Activated CD4-positive, alpha-beta memory T cell treated with anti-CD3 and anti-CD28 coated beads for 36 hours (primary cell): ENCODE measurements at regions not wholly inside any gene's neighbourhood (a gene's known extent, or its start where the extent isn't known, plus 50 kb on each side); places are given as distances from the start of the nearest gene placed in this dataset.
"Not testable (repeated sequence)": the region's sequence is repeated elsewhere in the genome, so short reads cannot be mapped to it uniquely, and the experiment has no call there.

ENCODE experiments used
- CTCF ChIA-PET: fragments of 350-600 bp; sonication (Branson Sonifier 250); formaldehyde crosslinking; loops from one replicate; lab custom pipeline; 2021; ENCODE audit warnings: antibody characterized with exemption, inconsistent platforms; lab: Charles Lee
- POLR2A ChIA-PET: fragments of 350-600 bp; sonication (Branson Sonifier 250); formaldehyde crosslinking; loops from one replicate; lab custom pipeline; 2021; ENCODE audit warnings: antibody characterized with exemption; lab: Charles Lee
- DNase-seq: peaks from one replicate; pipeline ENCODE4 v3.0.0-alpha.2; 2020
- H3K27ac Mint-ChIP-seq: one replicate; pipeline ENCODE4 v1.8.0; 2021; ENCODE audit warnings: mixed read lengths
- H3K27me3 Mint-ChIP-seq: one replicate; pipeline ENCODE4 v1.8.0; 2021; ENCODE audit warnings: mixed read lengths
- H3K36me3 Mint-ChIP-seq: one replicate; pipeline ENCODE4 v1.8.0; 2021; ENCODE audit warnings: mixed read lengths
- H3K4me1 Mint-ChIP-seq: one replicate; pipeline ENCODE4 v1.8.0; 2021; ENCODE audit warnings: low read depth, mixed read lengths
- H3K4me3 Mint-ChIP-seq: one replicate; pipeline ENCODE4 v1.8.0; 2021; ENCODE audit warnings: mild to moderate bottlenecking, mixed read lengths
- H3K9me3 Mint-ChIP-seq: one replicate; pipeline ENCODE4 v1.8.0; 2021; ENCODE audit warnings: mixed read lengths
- intact Hi-C: fragments of 100-400 bp; cut with micrococcal nuclease; formaldehyde crosslinking; loops from one replicate; pipeline ENCODE4 v1.15.1; 2023

DNA sequence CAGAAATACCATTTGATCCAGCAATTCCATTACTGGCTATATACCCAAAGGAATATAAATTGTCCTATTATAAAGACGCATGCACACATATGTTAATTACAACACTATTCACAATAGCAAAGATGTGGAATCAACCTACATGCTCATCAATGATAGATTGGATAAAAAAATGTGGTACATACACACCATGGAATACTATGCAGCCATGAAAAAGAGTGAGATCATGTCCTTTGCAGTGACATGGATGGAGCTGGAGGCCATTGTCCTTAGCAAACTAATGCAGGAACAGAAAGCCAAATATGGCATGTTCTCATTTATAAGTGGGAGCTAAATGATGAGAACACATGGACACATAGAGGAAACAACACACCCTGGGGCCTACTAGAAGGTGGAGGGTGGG, 78.3 kb upstream of the EED start:
- H3K9me3 Mint-ChIP-seq, H3K27ac Mint-ChIP-seq, H3K4me1 Mint-ChIP-seq, H3K4me3 Mint-ChIP-seq, DNase-seq, intact Hi-C loops, H3K27me3 Mint-ChIP-seq, H3K36me3 Mint-ChIP-seq: not testable (repeated sequence)
- CTCF ChIA-PET: interaction anchor here (1.0 kb wide), 1 partner anchor 125 kb away, joined by 3 read pairs; no protein-coding TSS in a partner anchor
- POLR2A ChIA-PET: interaction anchor here (1.1 kb wide), 1 partner anchor 78 kb away, joined by 4 read pairs; the partner anchor contains the start of gene EED

DNA sequence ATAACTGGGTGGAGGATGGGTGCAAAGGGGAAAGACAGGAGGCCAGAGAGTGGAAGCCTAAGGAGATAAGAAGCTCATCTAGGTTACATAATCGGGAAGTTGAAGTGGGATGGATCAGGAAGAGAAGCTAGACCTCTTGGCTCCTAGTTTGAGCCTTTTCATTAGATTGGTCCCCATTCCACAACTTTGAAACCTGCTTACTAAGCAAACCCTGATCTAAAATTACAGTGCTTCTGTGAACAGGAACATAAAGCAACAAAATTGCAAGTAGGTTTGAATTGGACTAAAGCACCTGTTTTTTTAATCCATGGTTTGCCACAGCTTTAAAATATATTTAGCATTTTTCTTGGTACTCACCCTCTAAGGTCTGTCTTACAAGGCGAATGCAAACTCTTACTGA, 80.4 kb upstream of the EED start:
- no peak for DNase-seq
- POLR2A ChIA-PET: interaction anchor here (0.6 to 0.9 kb wide), 2 partner anchors 9 to 116 kb away, joined by 4 read pairs; no protein-coding TSS in a partner anchor
- H3K27ac Mint-ChIP-seq: no peak overlapping the region
- no peaks in the 10 kb centered on the region for H3K36me3 Mint-ChIP-seq
- CTCF ChIA-PET: interaction anchor here (1.4 kb wide), 1 partner anchor 30 kb away, joined by 6 read pairs; no protein-coding TSS in a partner anchor
- no peaks in the 10 kb centered on the region for H3K4me1 Mint-ChIP-seq
- no peak overlapping the region for H3K4me3 Mint-ChIP-seq
- intact Hi-C loops: no loop called here
- H3K27me3 Mint-ChIP-seq: no peaks in the 10 kb centered on the region
- no peaks in the 10 kb centered on the region for H3K9me3 Mint-ChIP-seq

DNA sequence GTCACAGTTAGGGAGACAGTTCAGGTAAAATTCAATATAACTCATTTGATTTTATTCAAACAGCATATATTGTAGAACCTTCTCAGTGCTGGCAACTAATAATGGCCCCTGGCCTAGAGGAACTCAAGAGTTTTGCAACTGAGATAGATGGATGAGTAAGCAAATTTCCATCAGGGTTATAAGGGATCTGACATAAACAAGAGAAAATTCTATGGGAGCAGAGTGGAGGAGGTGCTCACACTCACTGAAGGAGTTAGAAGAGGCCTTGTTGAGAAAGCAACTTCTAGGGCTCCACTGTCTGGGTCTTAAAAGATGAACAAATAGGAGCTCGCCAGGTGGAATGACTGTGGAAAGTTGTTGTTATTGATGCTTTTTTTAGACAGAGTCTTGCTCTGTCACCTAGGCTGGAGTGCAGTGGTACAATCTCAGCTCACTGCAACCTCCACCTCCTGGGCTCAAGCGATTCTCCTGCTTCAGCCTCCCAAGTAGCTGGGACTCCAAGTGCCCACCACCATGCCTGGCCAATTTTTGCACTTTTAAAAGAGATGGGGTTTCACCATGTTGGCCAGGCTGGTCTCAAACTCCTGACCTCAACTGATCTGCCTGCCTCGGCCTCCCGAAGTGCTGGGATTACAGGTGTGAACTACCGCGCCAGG, 81.2 kb upstream of the EED start:
- H3K36me3 Mint-ChIP-seq, intact Hi-C loops, POLR2A ChIA-PET, H3K4me1 Mint-ChIP-seq, H3K9me3 Mint-ChIP-seq, H3K27me3 Mint-ChIP-seq, DNase-seq, H3K27ac Mint-ChIP-seq, H3K4me3 Mint-ChIP-seq: not testable (repeated sequence)
- CTCF ChIA-PET: interaction anchor here (1.4 kb wide), 1 partner anchor 30 kb away, joined by 6 read pairs; no protein-coding TSS in a partner anchor

DNA sequence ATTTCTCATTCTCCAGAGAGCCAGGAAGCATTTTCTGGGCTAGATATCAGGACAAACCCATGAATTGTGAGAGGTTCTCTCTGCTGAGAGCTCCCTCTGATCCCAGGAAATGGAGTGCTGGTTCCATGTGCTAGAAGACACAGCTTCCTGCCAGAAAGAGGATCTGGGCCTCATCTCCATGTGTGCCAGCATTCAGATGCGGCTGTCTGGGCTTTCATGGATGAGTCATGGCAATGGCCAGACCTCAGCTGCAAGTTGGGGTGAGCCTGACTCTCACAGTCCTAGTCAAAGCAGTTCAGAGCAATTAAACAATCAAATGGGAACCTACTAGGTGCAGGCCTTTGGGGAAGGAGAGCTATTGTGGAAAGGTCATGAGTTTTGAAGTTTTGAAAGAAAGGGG, 82.3 kb upstream of the EED start:
- ChIA-PET POLR2A (no interaction called here), CTCF (interaction anchor here (0.8 kb wide), 2 partner anchors 31 to 69 kb away, joined by 3 read pairs; no protein-coding TSS in a partner anchor)
- Mint-ChIP-seq H3K36me3 (no peaks in the 10 kb centered on the region), H3K27ac (no peak overlapping the region), H3K4me3 (no peak overlapping the region), H3K4me1 (peaks cover 4% of the 10 kb centered on the region), H3K27me3 (no peaks in the 10 kb centered on the region), H3K9me3 (no peaks in the 10 kb centered on the region)
- DNase-seq: no peak
- intact Hi-C loops: no loop called here

DNA sequence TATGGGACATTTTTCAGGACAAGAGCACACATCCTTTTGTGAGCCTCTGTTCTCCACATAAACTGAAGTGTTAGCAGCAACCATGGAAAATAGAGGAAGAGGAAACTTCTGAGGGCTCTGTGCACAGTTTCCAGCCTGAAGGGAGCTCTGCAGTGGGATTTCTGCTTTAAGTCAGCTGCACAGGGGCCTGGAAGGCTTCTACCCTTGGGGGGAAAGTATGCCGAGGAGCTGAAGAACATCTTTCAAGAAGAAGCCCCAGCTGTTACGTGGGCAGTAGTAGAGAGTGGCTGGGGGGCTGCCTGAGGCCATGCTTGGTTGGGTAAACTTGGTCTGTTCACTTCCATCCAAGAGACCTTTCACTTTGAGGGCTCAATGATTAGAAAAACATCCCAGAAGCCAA, 82.7 kb upstream of the EED start:
- H3K36me3 Mint-ChIP-seq: no peaks in the 10 kb centered on the region
- ChIA-PET POLR2A (no interaction called here), CTCF (interaction anchor here (0.8 kb wide), 2 partner anchors 32 to 68 kb away, joined by 3 read pairs; no protein-coding TSS in a partner anchor)

DNA sequence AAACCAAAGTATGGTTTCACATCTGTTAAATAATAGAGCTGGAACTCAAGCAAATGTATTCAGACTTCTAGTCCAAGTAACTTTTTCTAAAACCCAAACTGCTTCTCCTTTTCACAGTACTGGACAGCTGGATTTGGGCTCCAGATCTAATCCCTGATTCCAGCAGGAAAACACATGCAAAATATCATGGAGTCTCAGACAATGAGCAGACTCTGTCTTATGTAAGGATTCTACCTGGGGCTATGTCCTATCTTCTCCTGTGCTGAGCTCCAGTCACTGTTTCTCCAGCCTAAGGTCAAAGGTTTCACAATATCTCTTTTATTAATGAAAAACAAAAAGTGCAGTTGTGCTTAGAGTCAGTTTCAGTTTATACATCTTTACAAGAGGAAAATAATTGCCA, 83.2 kb upstream of the EED start:
- Mint-ChIP-seq H3K4me3 (no peak overlapping the region), H3K27me3 (no peaks in the 10 kb centered on the region), H3K27ac (no peak overlapping the region), H3K9me3 (no peaks in the 10 kb centered on the region), H3K36me3 (no peaks in the 10 kb centered on the region), H3K4me1 (peaks cover 4% of the 10 kb centered on the region)
- intact Hi-C loops: no loop called here
- no peak for DNase-seq
- POLR2A ChIA-PET: no interaction called here
- CTCF ChIA-PET: interaction anchor here (0.9 kb wide), 1 partner anchor 28 kb away, joined by 3 read pairs; no protein-coding TSS in a partner anchor

More for the DNA sequence above, 82.7 kb upstream of the EED start:
- Mint-ChIP-seq H3K9me3 (no peaks in the 10 kb centered on the region), H3K27ac (no peak overlapping the region), H3K4me1 (peaks cover 4% of the 10 kb centered on the region), H3K27me3 (no peaks in the 10 kb centered on the region), H3K4me3 (no peak overlapping the region)
- intact Hi-C loops: no loop called here
- DNase-seq: no peak

DNA sequence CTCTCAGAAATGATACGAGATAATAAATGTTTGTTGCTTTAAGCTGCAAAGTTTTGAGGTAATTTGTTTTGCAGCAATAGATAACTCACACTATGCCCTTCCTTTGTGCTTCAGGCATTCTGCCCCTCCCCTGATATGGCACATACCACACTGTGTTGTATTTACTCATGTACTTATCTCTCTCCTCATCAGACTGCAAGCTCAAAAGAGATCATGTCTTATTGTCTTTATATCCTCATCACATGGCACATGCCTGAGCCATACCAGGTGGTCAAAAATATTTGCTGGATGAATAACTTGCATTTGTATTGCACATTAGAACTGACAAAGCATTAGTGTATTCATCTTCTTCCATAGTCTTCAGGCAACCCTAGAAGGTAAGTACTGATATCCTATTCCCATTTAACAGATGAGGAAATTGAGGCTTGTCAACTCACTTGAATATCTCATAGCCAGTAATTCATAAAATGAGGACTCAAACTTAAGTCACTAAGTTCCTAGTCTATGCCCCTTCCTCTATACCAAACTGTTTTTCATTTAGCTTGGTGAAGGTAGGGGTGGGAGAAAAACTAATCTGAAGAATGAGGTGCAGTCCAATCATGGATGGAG, 83.9 kb upstream of the EED start:
- POLR2A ChIA-PET: no interaction called here
- no peaks in the 10 kb centered on the region for H3K27me3 Mint-ChIP-seq
- H3K36me3 Mint-ChIP-seq: no peaks in the 10 kb centered on the region
- CTCF ChIA-PET: interaction anchor here (0.9 to 1.0 kb wide), 2 partner anchors 27 to 45 kb away, joined by 3 read pairs; no protein-coding TSS in a partner anchor
- DNase-seq: no peak
- H3K4me1 Mint-ChIP-seq: peaks cover 4% of the 10 kb centered on the region
- H3K9me3 Mint-ChIP-seq: no peaks in the 10 kb centered on the region
- H3K27ac Mint-ChIP-seq: no peak overlapping the region
- intact Hi-C loops: no loop called here
- H3K4me3 Mint-ChIP-seq: no peak overlapping the region

DNA sequence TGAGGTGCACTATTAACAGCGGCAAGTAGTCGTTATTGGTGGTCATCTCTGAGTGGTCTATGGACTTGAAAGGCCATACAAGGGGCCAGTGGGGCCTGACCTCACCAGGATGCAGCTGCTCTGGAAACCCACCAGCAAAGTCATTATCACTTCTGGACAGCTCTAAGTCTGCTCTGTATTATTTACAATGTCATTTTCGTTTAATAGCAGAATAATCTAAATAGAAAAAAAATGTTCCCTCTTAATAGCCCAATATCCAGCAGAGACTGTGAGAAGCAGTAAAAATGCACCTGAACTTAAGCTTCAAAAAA, 85.0 kb upstream of the EED start:
- no peaks in the 10 kb centered on the region for H3K27me3 Mint-ChIP-seq
- no peaks in the 10 kb centered on the region for H3K9me3 Mint-ChIP-seq
- no peak overlapping the region for H3K27ac Mint-ChIP-seq
- POLR2A ChIA-PET: no interaction called here
- CTCF ChIA-PET: no interaction called here
- no peak overlapping the region for H3K4me3 Mint-ChIP-seq
- peaks cover 4% of the 10 kb centered on the region for H3K4me1 Mint-ChIP-seq
- H3K36me3 Mint-ChIP-seq: no peaks in the 10 kb centered on the region
- intact Hi-C loops: no loop called here
- no peak for DNase-seq

DNA sequence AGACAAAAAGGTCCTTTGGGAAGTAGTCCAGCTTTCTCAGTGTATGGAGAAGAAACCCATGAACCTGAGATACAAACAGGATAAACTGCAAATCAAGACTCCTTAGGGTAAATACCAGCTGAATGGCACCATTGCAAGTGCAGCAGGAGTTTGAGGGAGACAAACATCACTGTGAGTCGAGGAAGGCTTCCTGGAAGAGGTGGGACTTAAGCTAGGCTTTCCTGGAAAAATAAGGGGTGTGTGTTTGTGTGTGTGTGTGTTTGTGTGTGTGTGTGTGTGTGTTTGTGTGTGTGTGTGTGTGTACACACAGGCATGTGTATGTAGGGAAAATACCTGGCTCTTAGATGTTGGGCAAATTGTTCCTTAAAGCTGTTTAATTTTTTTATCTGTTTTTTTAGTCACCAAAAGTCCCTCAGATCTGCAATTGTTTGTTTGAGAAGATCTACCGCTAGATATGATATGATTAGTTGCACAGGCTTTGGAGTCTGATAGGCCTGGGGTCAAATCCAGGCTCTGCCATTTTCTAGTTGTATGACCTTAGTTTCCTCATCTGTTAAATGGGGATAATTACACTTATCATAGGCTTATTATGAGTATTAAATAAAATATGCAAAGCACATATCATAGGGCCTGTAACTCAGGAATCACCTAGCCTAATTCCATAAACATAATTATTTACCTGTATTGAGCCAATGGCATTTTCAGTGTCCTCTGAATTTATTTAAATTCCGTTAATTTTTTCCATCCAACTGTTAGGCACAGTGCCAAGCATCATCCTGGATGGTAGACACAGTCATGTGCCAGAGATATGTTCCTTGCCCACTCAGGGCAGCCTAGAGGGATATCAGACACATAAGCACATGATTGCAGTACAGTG, 85.6 kb upstream of the EED start:
- intact Hi-C loops: no loop called here
- ChIA-PET CTCF (no interaction called here), POLR2A (no interaction called here)
- Mint-ChIP-seq H3K9me3 (no peaks in the 10 kb centered on the region), H3K4me1 (peaks cover 4% of the 10 kb centered on the region), H3K27ac (no peak overlapping the region), H3K27me3 (no peaks in the 10 kb centered on the region), H3K36me3 (no peaks in the 10 kb centered on the region), H3K4me3 (no peak overlapping the region)
- DNase-seq: no peak

DNA sequence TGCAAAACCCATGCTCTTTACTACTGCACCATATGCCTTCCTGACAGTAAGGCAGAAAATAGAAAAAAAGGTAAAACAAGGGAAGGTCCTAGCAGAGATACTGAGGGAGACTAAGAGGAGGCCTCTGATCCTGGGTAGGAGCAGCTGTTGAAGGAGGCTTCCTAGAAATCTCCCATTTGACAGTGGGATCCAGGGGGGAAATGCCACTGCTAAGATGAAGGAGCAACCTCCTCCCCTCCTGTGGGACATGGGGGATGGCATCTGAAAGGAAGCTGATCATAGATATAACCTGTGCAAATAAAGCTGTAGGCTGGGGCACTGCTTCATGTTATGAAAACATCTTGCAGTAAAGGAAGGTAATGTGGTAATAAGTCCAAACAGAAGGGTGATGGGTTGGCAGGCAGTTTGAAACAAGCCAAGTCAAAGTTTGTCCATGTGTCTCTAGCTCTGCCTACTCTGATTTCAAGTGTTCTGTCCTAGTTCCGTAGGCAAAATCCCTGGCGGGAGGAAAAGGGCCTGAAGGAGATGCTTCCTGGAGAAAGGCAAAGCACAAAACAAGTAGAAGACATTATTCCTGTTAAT, 86.7 kb upstream of the EED start:
- Mint-ChIP-seq H3K4me1 (peaks cover 4% of the 10 kb centered on the region), H3K4me3 (no peak overlapping the region), H3K27ac (no peak overlapping the region), H3K36me3 (no peaks in the 10 kb centered on the region), H3K9me3 (no peaks in the 10 kb centered on the region), H3K27me3 (no peaks in the 10 kb centered on the region)
- POLR2A ChIA-PET: no interaction called here
- intact Hi-C loops: no loop called here
- CTCF ChIA-PET: no interaction called here
- no peak for DNase-seq

DNA sequence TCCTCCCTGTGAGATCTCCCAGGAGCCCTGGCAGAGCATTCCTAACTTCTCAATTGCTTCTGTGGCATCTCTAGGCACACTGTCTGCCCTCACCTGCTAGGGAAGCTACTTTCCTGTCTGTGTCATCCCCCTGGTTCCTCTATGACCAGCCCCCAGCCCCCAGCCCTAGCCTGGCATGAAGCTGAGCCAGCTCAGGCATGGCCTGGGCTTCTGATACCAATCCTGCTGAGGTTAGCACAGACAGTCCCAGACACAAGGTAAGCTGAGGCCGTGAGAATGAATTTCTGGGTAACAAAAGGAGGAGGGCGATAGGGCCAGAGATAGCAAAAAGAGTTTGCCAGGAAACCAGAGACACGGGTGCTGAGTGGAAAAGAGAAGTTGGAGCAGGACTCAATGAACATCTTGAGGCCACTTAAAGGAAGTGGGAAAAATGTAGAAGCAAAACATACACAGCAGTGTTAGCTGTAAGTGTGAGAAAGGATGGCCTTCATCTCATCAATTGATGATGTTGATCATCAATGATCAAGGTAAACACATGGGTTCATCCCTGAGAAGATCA, 87.6 kb upstream of the PICALM start:
- ChIA-PET POLR2A (no interaction called here), CTCF (no interaction called here)
- H3K9me3 Mint-ChIP-seq: no peaks in the 10 kb centered on the region
- no peak overlapping the region for H3K27ac Mint-ChIP-seq
- H3K27me3 Mint-ChIP-seq: no peaks in the 10 kb centered on the region
- DNase-seq: no peak
- intact Hi-C loops: no loop called here
- H3K36me3 Mint-ChIP-seq: no peaks in the 10 kb centered on the region
- no peak overlapping the region for H3K4me3 Mint-ChIP-seq
- H3K4me1 Mint-ChIP-seq: peaks cover 13% of the 10 kb centered on the region
